GM19238 (cell line): ENCODE measurements at regions not wholly inside any gene's neighbourhood (a gene's known extent, or its start where the extent isn't known, plus 50 kb on each side); places are given as distances from the start of the nearest gene placed in this dataset.
"Not testable (repeated sequence)": the region's sequence is repeated elsewhere in the genome, so short reads cannot be mapped to it uniquely, and the experiment has no call there.

Experiments
- DNase-seq: peaks from one replicate; pipeline ENCODE4 v3.0.0; 2011; ENCODE audit warnings: low spot score; ENCODE audit not compliant: insufficient read length

GRCh38 chr11:112614605-112615004, 346.6 kb upstream of the NCAM1 start:
- no peak for DNase-seq

- DNase-seq = no peak
Observed at GRCh38 chr11:112615238-112615637, 346.0 kb upstream of the NCAM1 start.

- DNase-seq = no peak
Observed at GRCh38 chr11:112615891-112616290, 345.3 kb upstream of the NCAM1 start.

GRCh38 chr11:112616327-112617097, 344.7 kb upstream of the NCAM1 start:
- no peak for DNase-seq

- DNase-seq = no peak
Observed at GRCh38 chr11:112617098-112617425, 344.2 kb upstream of the NCAM1 start.

GRCh38 chr11:112617977-112618826, 343.0 kb upstream of the NCAM1 start:
- no peak for DNase-seq

- no peak for DNase-seq
Observed at GRCh38 chr11:112619106-112619505, 342.1 kb upstream of the NCAM1 start.

- no peak for DNase-seq
Observed at GRCh38 chr11:112620621-112621394, 340.4 kb upstream of the NCAM1 start.

GRCh38 chr11:112623057-112623456, 338.2 kb upstream of the NCAM1 start:
- DNase-seq = no peak

- no peak for DNase-seq
Observed at GRCh38 chr11:112624431-112624830, 336.8 kb upstream of the NCAM1 start.

- DNase-seq = not testable (repeated sequence)
Observed at GRCh38 chr11:112624971-112625370, 336.2 kb upstream of the NCAM1 start.

GRCh38 chr11:112625814-112626213, 335.4 kb upstream of the NCAM1 start:
- DNase-seq = no peak

GRCh38 chr11:112626731-112627130, 334.5 kb upstream of the NCAM1 start:
- DNase-seq = no peak

GRCh38 chr11:112627588-112628045, 333.6 kb upstream of the NCAM1 start:
- no peak for DNase-seq

GRCh38 chr11:112628676-112629075, 332.5 kb upstream of the NCAM1 start:
- DNase-seq = no peak

GRCh38 chr11:112630496-112630895, 330.7 kb upstream of the NCAM1 start:
- DNase-seq = no peak

GRCh38 chr11:112631333-112631732, 329.9 kb upstream of the NCAM1 start:
- no peak for DNase-seq

GRCh38 chr11:112632866-112633505, 328.2 kb upstream of the NCAM1 start:
- no peak for DNase-seq

- no peak for DNase-seq
Observed at GRCh38 chr11:112634551-112634950, 326.7 kb upstream of the NCAM1 start.

- no peak for DNase-seq
Observed at GRCh38 chr11:112634995-112635737, 326.1 kb upstream of the NCAM1 start.

GRCh38 chr11:112637076-112637475, 324.1 kb upstream of the NCAM1 start:
- DNase-seq = no peak
